HepG2 (cell line): ENCODE measurements at regions not wholly inside any gene's neighbourhood (a gene's known extent, or its start where the extent isn't known, plus 50 kb on each side); places are given as distances from the start of the nearest gene placed in this dataset.
A peak's percentile ranks its signal among the peaks of the same experiment; 100 is the strongest.

Source experiments
- RORA ChIP-seq: sonication (generic); formaldehyde crosslinking; IDR thresholded peaks from 2 replicates; pipeline ENCODE4 v1.5.0; 2020; ENCODE audit warnings: mild to moderate bottlenecking, missing genetic modification reagents, moderate library complexity
- SAP130 ChIP-seq: IDR thresholded peaks from 2 replicates; pipeline ENCODE4 v1.6.1; 2016; ENCODE audit warnings: low read depth
- YEATS4 ChIP-seq: sonication (generic); formaldehyde crosslinking; IDR thresholded peaks from 2 replicates; pipeline ENCODE4 v1.4.0; 2020; ENCODE audit warnings: missing genetic modification reagents, borderline replicate concordance
- ZC3H13 ChIP-seq: sonication (generic); formaldehyde crosslinking; IDR thresholded peaks from 2 replicates; pipeline ENCODE4 v1.8.1; 2023; ENCODE audit warnings: mild to moderate bottlenecking, missing genetic modification reagents, moderate library complexity
- ZMAT3 ChIP-seq: sonication (generic); formaldehyde crosslinking; conservative IDR thresholded peaks from 2 replicates; pipeline ENCODE4 v1.7.0; 2021; ENCODE audit warnings: missing genetic modification reagents
- ZNF18 ChIP-seq: sonication (generic); formaldehyde crosslinking; IDR thresholded peaks from 2 replicates; pipeline ENCODE4 v1.8.0; 2022; ENCODE audit warnings: mild to moderate bottlenecking, missing genetic modification reagents; ENCODE audit not compliant: insufficient replicate concordance
- ZNF281 ChIP-seq: sonication (generic); formaldehyde crosslinking; IDR thresholded peaks from 2 replicates; pipeline ENCODE4 v1.4.0; 2020; ENCODE audit warnings: missing genetic modification reagents, borderline replicate concordance
- ZNF383 ChIP-seq: sonication (generic); formaldehyde crosslinking; IDR thresholded peaks from 2 replicates; pipeline ENCODE4 v1.4.0; 2020; ENCODE audit warnings: missing genetic modification reagents, mild to moderate bottlenecking, borderline replicate concordance
- ZNF615 ChIP-seq: sonication (generic); formaldehyde crosslinking; IDR thresholded peaks from 2 replicates; pipeline ENCODE4 v1.5.0; 2020; ENCODE audit warnings: mild to moderate bottlenecking, missing genetic modification reagents, borderline replicate concordance
- ZNF749 ChIP-seq: sonication (generic); formaldehyde crosslinking; IDR thresholded peaks from 2 replicates; pipeline ENCODE4 v1.8.0; 2022; ENCODE audit warnings: mild to moderate bottlenecking, missing genetic modification reagents, moderate library complexity, borderline replicate concordance
- TF ChIP-seq, protein P1 (sequence below): sonication (generic); formaldehyde crosslinking; IDR thresholded peaks from 2 replicates; pipeline ENCODE4 v1.9.0; 2022; ENCODE audit warnings: missing genetic modification reagents, mild to moderate bottlenecking, borderline replicate concordance
- TF ChIP-seq, protein P2 (sequence below): sonication (generic); formaldehyde crosslinking; IDR thresholded peaks from 2 replicates; pipeline ENCODE4 v1.8.0; 2022; ENCODE audit warnings: mild to moderate bottlenecking, missing genetic modification reagents, borderline replicate concordance
- TF ChIP-seq, protein P3 (sequence below): sonication (generic); formaldehyde crosslinking; IDR thresholded peaks from 2 replicates; pipeline ENCODE4 v1.5.0; 2020; ENCODE audit warnings: mild to moderate bottlenecking, missing genetic modification reagents
- TF ChIP-seq, protein P4 (sequence below): sonication (generic); formaldehyde crosslinking; IDR thresholded peaks from 2 replicates; pipeline ENCODE4 v1.4.0; 2020; ENCODE audit warnings: mild to moderate bottlenecking, low read depth, missing genetic modification reagents

DNA sequence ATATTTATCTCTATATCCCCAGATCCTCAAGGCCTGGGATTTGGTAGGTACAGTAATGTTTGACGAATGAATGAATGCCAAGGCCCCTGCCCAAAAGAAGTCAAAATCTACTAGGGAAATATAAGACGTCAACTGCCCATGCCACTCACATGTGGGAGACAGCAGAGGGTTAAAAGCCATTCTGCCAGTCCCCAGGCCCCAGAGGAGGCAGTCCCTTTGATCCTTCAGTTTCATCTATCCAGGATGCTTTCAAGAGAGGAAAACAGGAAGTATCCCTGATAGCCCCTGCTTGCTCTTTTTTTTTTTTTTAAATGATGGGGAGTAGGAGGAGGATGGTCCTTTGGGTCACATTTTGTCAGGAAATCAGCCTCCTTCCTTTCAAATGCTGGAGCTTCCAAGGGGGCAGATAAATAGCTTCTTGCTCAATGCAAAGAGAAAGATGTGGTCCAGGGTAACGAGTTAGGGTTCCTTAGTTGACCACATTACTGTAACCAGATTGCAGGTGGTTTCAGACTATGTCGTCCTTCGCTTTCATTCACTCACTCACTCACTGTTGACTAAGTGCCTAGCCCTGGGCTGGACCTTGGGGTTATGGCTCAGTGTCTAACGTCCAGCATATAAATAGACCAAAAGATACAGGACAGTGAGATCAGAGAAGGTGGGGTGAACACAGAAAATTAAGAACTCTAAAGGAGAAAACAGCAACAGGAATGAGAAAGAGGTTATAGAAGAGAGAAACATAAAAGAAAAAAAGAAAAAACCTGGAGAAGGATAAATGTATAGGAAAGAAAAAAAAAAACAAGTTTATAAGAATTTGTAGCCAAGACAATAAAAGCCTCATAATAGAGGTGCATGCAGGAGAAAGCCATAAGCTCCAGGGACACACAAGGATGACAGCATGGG, 64.6 kb upstream of the PIM1 start (continued):
- TF ChIP-seq, protein P1, sequence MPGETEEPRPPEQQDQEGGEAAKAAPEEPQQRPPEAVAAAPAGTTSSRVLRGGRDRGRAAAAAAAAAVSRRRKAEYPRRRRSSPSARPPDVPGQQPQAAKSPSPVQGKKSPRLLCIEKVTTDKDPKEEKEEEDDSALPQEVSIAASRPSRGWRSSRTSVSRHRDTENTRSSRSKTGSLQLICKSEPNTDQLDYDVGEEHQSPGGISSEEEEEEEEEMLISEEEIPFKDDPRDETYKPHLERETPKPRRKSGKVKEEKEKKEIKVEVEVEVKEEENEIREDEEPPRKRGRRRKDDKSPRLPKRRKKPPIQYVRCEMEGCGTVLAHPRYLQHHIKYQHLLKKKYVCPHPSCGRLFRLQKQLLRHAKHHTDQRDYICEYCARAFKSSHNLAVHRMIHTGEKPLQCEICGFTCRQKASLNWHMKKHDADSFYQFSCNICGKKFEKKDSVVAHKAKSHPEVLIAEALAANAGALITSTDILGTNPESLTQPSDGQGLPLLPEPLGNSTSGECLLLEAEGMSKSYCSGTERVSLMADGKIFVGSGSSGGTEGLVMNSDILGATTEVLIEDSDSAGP (CRISPR knock-in tag) = no peak
- TF ChIP-seq ZMAT3 (CRISPR knock-in tag) (no peak; the same call in 1 of the 2 replicates), SAP130 (CRISPR knock-in tag) (peak; percentile 75), ZNF18 (CRISPR knock-in tag) (no peak), ZNF281 (CRISPR knock-in tag) (peak; percentile 67; the same call in 1 of the 2 replicates), YEATS4 (peak; percentile 31; the same call in 1 of the 2 replicates), ZNF383 (CRISPR knock-in tag) (no peak), ZNF749 (CRISPR knock-in tag) (0 out of 2 replicates have a peak, but pooled peaks have one; percentile 37), RORA (0 out of 2 replicates have a peak, but pooled peaks have one; percentile 59), ZC3H13 (CRISPR knock-in tag) (no peak), ZNF615 (CRISPR knock-in tag) (no peak)
- TF ChIP-seq, protein P2, sequence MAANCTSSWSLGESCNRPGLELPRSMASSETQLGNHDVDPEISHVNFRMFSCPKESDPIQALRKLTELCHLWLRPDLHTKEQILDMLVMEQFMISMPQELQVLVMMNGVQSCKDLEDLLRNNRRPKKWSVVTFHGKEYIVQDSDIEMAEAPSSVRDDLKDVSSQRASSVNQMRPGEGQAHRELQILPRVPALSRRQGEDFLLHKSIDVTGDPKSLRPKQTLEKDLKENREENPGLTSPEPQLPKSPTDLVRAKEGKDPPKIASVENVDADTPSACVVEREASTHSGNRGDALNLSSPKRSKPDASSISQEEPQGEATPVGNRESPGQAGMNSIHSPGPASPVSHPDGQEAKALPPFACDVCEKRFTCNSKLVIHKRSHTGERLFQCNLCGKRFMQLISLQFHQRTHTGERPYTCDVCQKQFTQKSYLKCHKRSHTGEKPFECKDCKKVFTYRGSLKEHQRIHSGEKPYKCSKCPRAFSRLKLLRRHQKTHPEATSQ = no peak
- TF ChIP-seq, protein P3, sequence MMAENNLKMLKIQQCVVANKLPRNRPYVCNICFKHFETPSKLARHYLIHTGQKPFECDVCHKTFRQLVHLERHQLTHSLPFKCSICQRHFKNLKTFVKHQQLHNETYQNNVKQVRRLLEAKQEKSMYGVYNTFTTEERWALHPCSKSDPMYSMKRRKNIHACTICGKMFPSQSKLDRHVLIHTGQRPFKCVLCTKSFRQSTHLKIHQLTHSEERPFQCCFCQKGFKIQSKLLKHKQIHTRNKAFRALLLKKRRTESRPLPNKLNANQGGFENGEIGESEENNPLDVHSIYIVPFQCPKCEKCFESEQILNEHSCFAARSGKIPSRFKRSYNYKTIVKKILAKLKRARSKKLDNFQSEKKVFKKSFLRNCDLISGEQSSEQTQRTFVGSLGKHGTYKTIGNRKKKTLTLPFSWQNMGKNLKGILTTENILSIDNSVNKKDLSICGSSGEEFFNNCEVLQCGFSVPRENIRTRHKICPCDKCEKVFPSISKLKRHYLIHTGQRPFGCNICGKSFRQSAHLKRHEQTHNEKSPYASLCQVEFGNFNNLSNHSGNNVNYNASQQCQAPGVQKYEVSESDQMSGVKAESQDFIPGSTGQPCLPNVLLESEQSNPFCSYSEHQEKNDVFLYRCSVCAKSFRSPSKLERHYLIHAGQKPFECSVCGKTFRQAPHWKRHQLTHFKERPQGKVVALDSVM (CRISPR knock-in tag) = no peak
- TF ChIP-seq, protein P4, sequence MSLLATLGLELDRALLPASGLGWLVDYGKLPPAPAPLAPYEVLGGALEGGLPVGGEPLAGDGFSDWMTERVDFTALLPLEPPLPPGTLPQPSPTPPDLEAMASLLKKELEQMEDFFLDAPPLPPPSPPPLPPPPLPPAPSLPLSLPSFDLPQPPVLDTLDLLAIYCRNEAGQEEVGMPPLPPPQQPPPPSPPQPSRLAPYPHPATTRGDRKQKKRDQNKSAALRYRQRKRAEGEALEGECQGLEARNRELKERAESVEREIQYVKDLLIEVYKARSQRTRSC (CRISPR knock-in tag) = no peak
